HepG2 (cell line): ENCODE measurements at regions not wholly inside any gene's neighbourhood (a gene's known extent, or its start where the extent isn't known, plus 50 kb on each side); places are given as distances from the start of the nearest gene placed in this dataset.

Source experiments
- CREB1 ChIP-seq, 2 experiments: fragments of 450-650 bp in 1 of 2; IDR thresholded peaks; 2 replicates each; pipeline ENCODE4 v1.6.1; 2016 to 2017; ENCODE audit warnings: control low read depth in 1 of 2, mild to moderate bottlenecking in 1 of 2, missing compliant biosample characterization in 1 of 2, missing genetic modification characterization in 1 of 2
- EZH2 ChIP-seq: conservative IDR thresholded peaks from 2 replicates; pipeline ENCODE4 v1.6.1; 2012; ENCODE audit warnings: mild to moderate bottlenecking, low read depth, low read length, moderate library complexity
- HNRNPH1 ChIP-seq: fragments of 200-400 bp; formaldehyde crosslinking; optimal IDR thresholded peaks from 2 replicates; pipeline ENCODE3; 2017; ENCODE audit warnings: mild to moderate bottlenecking, low read depth, low read length
- MIER2 ChIP-seq: IDR thresholded peaks from 2 replicates; pipeline ENCODE4 v1.6.1; 2016; ENCODE audit warnings: missing biosample characterization, missing genetic modification reagents
- POLR2AphosphoS5 ChIP-seq: IDR thresholded peaks from 2 replicates; pipeline ENCODE4 v1.6.1; 2012; ENCODE audit warnings: low read depth, low read length
- SP2 ChIP-seq: sonication (generic); formaldehyde crosslinking; IDR thresholded peaks from 2 replicates; pipeline ENCODE4 v1.5.1; 2020; ENCODE audit warnings: mild to moderate bottlenecking, missing genetic modification reagents
- SP4 ChIP-seq: sonication (generic); formaldehyde crosslinking; IDR thresholded peaks from 2 replicates; pipeline ENCODE4 v1.8.1; 2023; ENCODE audit warnings: mild to moderate bottlenecking, missing genetic modification reagents
- YY1 ChIP-seq: IDR thresholded peaks from 2 replicates; pipeline ENCODE4 v1.6.1; 2011; ENCODE audit warnings: low read length, low read depth, moderate library complexity, mild to moderate bottlenecking; ENCODE audit not compliant: insufficient read depth, insufficient replicate concordance
- ZNF224 ChIP-seq: sonication (generic); formaldehyde crosslinking; IDR thresholded peaks from 2 replicates; pipeline ENCODE4 v1.5.0; 2020; ENCODE audit warnings: mild to moderate bottlenecking, missing genetic modification reagents
- ZNF263 ChIP-seq: sonication (generic); formaldehyde crosslinking; IDR thresholded peaks from 2 replicates; pipeline ENCODE4 v1.4.0; 2020; ENCODE audit warnings: missing genetic modification reagents
- ZNF543 ChIP-seq: sonication (generic); formaldehyde crosslinking; IDR thresholded peaks from 2 replicates; pipeline ENCODE4 v1.4.0; 2020; ENCODE audit warnings: mild to moderate bottlenecking, missing genetic modification reagents
- ZNF678 ChIP-seq: sonication (generic); formaldehyde crosslinking; IDR thresholded peaks from 2 replicates; pipeline ENCODE4 v1.4.0; 2020; ENCODE audit warnings: mild to moderate bottlenecking, missing genetic modification reagents
- ZSCAN31 ChIP-seq: sonication (generic); formaldehyde crosslinking; IDR thresholded peaks from 2 replicates; pipeline ENCODE4 v1.5.0; 2020; ENCODE audit warnings: low read depth, mild to moderate bottlenecking, missing genetic modification reagents
- TF ChIP-seq, protein P1 (sequence below): sonication (generic); formaldehyde crosslinking; IDR thresholded peaks from 2 replicates; pipeline ENCODE4 v1.5.0; 2020; ENCODE audit warnings: mild to moderate bottlenecking, missing genetic modification reagents, moderate library complexity

DNA sequence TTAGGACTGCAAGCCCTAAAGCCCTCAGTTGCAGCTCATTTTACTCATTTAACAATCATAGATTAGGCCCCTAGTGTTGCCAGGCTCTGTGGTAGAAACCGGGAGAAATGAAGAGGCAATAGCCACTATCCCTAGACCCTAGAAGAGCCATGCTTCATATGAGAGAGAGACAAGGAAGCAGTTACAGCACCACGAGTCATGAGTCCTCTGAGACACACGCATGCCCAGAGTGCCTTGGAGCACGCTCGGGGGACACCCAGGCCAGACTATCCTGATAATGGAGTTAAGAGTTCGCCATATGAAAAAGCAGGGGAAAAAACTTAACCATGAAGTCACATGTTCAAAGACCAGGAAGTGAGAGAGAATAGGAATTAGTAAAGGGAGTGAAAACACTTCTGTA is 321.5 kb upstream of the PKDCC start:
- TF ChIP-seq, protein P1, sequence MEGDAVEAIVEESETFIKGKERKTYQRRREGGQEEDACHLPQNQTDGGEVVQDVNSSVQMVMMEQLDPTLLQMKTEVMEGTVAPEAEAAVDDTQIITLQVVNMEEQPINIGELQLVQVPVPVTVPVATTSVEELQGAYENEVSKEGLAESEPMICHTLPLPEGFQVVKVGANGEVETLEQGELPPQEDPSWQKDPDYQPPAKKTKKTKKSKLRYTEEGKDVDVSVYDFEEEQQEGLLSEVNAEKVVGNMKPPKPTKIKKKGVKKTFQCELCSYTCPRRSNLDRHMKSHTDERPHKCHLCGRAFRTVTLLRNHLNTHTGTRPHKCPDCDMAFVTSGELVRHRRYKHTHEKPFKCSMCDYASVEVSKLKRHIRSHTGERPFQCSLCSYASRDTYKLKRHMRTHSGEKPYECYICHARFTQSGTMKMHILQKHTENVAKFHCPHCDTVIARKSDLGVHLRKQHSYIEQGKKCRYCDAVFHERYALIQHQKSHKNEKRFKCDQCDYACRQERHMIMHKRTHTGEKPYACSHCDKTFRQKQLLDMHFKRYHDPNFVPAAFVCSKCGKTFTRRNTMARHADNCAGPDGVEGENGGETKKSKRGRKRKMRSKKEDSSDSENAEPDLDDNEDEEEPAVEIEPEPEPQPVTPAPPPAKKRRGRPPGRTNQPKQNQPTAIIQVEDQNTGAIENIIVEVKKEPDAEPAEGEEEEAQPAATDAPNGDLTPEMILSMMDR (CRISPR knock-in tag): no peak
- TF ChIP-seq MIER2 (CRISPR knock-in tag) (no peak), HNRNPH1 (no peak), CREB1 (IDR thresholded peaks at IDR 0.05) (no peak), CREB1 (CRISPR knock-in tag; IDR thresholded peaks at IDR 0.05) (no peak), SP2 (no peak), ZNF543 (CRISPR knock-in tag) (no peak), ZNF678 (CRISPR knock-in tag) (no peak), SP4 (CRISPR knock-in tag) (no peak), EZH2 (no peak), POLR2AphosphoS5 (no peak), ZNF224 (CRISPR knock-in tag) (no peak), YY1 (no peak), ZSCAN31 (no peak), ZNF263 (CRISPR knock-in tag) (no peak)
